ENCODE measurements at regions not wholly inside any gene's neighbourhood (a gene's known extent, or its start where the extent isn't known, plus 50 kb on each side); places are given as distances from the start of the nearest gene placed in this dataset.

DNA sequence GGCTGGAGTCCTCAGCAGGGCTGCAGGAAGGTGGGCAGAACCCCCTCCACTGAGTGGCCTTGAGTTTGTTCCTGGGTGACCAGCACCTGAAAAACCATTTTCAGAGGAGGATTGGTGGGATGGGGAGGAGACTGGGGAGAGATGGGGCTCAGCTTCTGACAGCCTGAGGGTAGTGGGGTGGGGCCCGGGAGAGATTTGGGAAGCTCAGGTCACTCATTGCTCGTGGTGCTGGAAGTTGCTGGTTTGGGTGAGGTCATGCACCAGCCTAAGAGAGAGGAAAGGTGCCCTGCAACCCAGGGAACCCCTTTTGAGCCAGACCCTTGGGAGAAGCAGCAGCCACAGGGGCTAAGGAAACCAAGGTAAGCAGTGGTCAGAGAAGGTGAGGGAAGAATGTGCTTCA, 100.8 kb downstream of the EBNA1BP2 start:
- CTCF ChIA-PET = interaction anchor here (5.0 to 5.8 kb wide), 2 partner anchors 148 to 156 kb away, joined by 114 to 267 read pairs; no protein-coding TSS in a partner anchor
- H2AFZ ChIP-seq (ENCODE audit: low read depth, low read length, poor library complexity, severe bottlenecking) = no peak overlapping the region
- H3K9me2 ChIP-seq (ENCODE audit: insufficient read depth) = no peaks in the 10 kb centered on the region
- H3K4me2 ChIP-seq (ENCODE audit: low read length) = no peak overlapping the region
- no peaks in the 10 kb centered on the region for H3K9me3 ChIP-seq (ENCODE audit: control insufficient read depth in 1 of 2, insufficient read depth in 1 of 2, low read depth in 1 of 2, low read length in 2 of 2)
- POLR2A ChIA-PET = interaction anchor here (1.3 kb wide), 1 partner anchor 147 kb away, joined by 3 read pairs; no protein-coding TSS in a partner anchor
- H3K9ac ChIP-seq (ENCODE audit: low read length) = no peak overlapping the region
- no peaks in the 10 kb centered on the region for H3K36me3 ChIP-seq (ENCODE audit: control insufficient read depth in 1 of 2, insufficient read depth in 2 of 2, low read length in 2 of 2)
- H3K27ac ChIP-seq (ENCODE audit: low read depth, low read length) = no peak overlapping the region; the same call in 1 of the 2 replicates
- no peak for ATAC-seq
- BruUV-seq (replicated peaks) = no TSS peak
- RAD21 ChIA-PET (ENCODE audit: low non-redundant PET in 1 of 2, low total read pairs in 2 of 2, uncharacterized antibody in 2 of 2, unreplicated experiment in 2 of 2) = interaction anchor here in 1 of 2 experiments (4.0 kb wide), 1 partner anchor 148 kb away, joined by 43 read pairs; no protein-coding TSS in a partner anchor
- intact Hi-C loops (cut with micrococcal nuclease) = loop anchor here (10.0 kb wide), 1 partner anchor 496 kb away; no protein-coding TSS in a partner anchor
- no peaks in the 10 kb centered on the region for H3K79me2 ChIP-seq (ENCODE audit: insufficient read depth, low read length)
- H4K20me1 ChIP-seq (ENCODE audit: insufficient read depth) = no peaks in the 10 kb centered on the region
- DNase-seq (ENCODE audit: low read depth, low spot score) = no peak
- peaks cover 9 to 35% of the 10 kb centered on the region in 2 experiments; a peak in 2 of 4 replicates for H3K4me1 ChIP-seq (ENCODE audit: control insufficient read depth in 1 of 2, insufficient read depth in 2 of 2, low read length in 2 of 2)
- TF ChIP-seq YY1 (IDR thresholded peaks at IDR 0.05; ENCODE audit: extremely low read depth, insufficient replicate concordance, low read depth, low read length) (no peak), REST (IDR thresholded peaks at IDR 0.05; ENCODE audit: low read depth) (no peak), JUND (IDR thresholded peaks at IDR 0.05) (no peak), SRF (IDR thresholded peaks at IDR 0.05; ENCODE audit: low read depth) (no peak), POLR2A (IDR thresholded peaks at IDR 0.05; ENCODE audit: borderline replicate concordance, extremely low read depth, insufficient read depth, insufficient read length) (no peak), POLR2AphosphoS5 (IDR thresholded peaks at IDR 0.05; ENCODE audit: low read depth, low read length) (no peak), CTCF (IDR thresholded peaks at IDR 0.05 in 2 of 3, conservative IDR thresholded peaks at IDR 0.05 in 1 of 3; ENCODE audit: borderline replicate concordance in 1 of 3, insufficient read depth in 1 of 3, low read depth in 2 of 3, low read length in 2 of 3) (no peak), TCF7L2 (IDR thresholded peaks at IDR 0.05; ENCODE audit: borderline replicate concordance, extremely low read depth, insufficient read depth, insufficient read length) (no peak), EGR1 (IDR thresholded peaks at IDR 0.05; ENCODE audit: low read depth) (no peak), ZFX (IDR thresholded peaks at IDR 0.05) (no peak), EZH2phosphoT487 (IDR thresholded peaks at IDR 0.05; ENCODE audit: borderline replicate concordance) (no peak), CEBPB (IDR thresholded peaks at IDR 0.05; ENCODE audit: low read depth) (no peak), EZH2 (IDR thresholded peaks at IDR 0.05) (no peak), RAD21 (IDR thresholded peaks at IDR 0.05; ENCODE audit: low read depth) (no peak)
- TF ChIP-seq, protein P1, sequence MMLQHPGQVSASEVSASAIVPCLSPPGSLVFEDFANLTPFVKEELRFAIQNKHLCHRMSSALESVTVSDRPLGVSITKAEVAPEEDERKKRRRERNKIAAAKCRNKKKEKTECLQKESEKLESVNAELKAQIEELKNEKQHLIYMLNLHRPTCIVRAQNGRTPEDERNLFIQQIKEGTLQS (IDR thresholded peaks at IDR 0.05) = no peak
- TF ChIP-seq, protein P2, sequence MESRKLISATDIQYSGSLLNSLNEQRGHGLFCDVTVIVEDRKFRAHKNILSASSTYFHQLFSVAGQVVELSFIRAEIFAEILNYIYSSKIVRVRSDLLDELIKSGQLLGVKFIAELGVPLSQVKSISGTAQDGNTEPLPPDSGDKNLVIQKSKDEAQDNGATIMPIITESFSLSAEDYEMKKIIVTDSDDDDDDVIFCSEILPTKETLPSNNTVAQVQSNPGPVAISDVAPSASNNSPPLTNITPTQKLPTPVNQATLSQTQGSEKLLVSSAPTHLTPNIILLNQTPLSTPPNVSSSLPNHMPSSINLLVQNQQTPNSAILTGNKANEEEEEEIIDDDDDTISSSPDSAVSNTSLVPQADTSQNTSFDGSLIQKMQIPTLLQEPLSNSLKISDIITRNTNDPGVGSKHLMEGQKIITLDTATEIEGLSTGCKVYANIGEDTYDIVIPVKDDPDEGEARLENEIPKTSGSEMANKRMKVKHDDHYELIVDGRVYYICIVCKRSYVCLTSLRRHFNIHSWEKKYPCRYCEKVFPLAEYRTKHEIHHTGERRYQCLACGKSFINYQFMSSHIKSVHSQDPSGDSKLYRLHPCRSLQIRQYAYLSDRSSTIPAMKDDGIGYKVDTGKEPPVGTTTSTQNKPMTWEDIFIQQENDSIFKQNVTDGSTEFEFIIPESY (IDR thresholded peaks at IDR 0.05; ENCODE audit: extremely low read depth, insufficient replicate concordance, low read length) = no peak
- TF ChIP-seq, protein P3, sequence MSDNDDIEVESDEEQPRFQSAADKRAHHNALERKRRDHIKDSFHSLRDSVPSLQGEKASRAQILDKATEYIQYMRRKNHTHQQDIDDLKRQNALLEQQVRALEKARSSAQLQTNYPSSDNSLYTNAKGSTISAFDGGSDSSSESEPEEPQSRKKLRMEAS (IDR thresholded peaks at IDR 0.05) = no peak
- H3K27me3 ChIP-seq (ENCODE audit: insufficient read depth, low read length) = no peaks in the 10 kb centered on the region
- no peak overlapping the region for H3K4me3 ChIP-seq (replicated peaks in 1 of 2; ENCODE audit: low read depth in 1 of 2, low read length in 2 of 2)

All from HCT116 (cell line).